ENCODE measurements at regions not wholly inside any gene's neighbourhood (a gene's known extent, or its start where the extent isn't known, plus 50 kb on each side); places are given as distances from the start of the nearest gene placed in this dataset.

- no peak overlapping the region for H3K4ac ChIP-seq (ENCODE audit: low read depth in 1 of 2, low read length in 2 of 2)
- no peak overlapping the region for H3K9ac ChIP-seq (ENCODE audit: low read length)
- H2AFZ ChIP-seq (ENCODE audit: low read depth, low read length), result no peak overlapping the region
- H3K27me3 ChIP-seq (ENCODE audit: control insufficient read depth in 1 of 2, insufficient read depth in 1 of 2, low read length in 2 of 2), result peaks cover 0 to 5% of the 10 kb centered on the region in 2 experiments
- no peak overlapping the region for H4K8ac ChIP-seq (ENCODE audit: low read length)
- no peak for DNase-seq
- no peaks in the 10 kb centered on the region for H3K36me3 ChIP-seq (ENCODE audit: control insufficient read depth in 1 of 2, insufficient read depth in 2 of 2, low read depth in 1 of 2, low read length in 2 of 2)
- no peak overlapping the region for H3K4me3 ChIP-seq (ENCODE audit: insufficient read depth in 1 of 2, low read depth in 1 of 2, low read length in 2 of 2)
- peaks cover 11% of the 10 kb centered on the region for H3K4me1 ChIP-seq (ENCODE audit: control insufficient read depth, insufficient read depth, low read depth, low read length)
- H2BK120ac ChIP-seq (ENCODE audit: low read depth, low read length), result no peak overlapping the region
- H4K91ac ChIP-seq (ENCODE audit: low read length), result no peak overlapping the region
- no peak overlapping the region for H2BK15ac ChIP-seq (ENCODE audit: low read depth, poor library complexity, severe bottlenecking)
- H2BK5ac ChIP-seq (ENCODE audit: low read depth, low read length, poor library complexity, severe bottlenecking), result no peak overlapping the region
- H3K14ac ChIP-seq (ENCODE audit: low read length in 2 of 2), result no peak overlapping the region
- H3K79me1 ChIP-seq (replicated peaks; ENCODE audit: low read length, poor library complexity, severe bottlenecking), result no peaks in the 10 kb centered on the region
- no peak overlapping the region for H3K4me2 ChIP-seq (ENCODE audit: low read length, poor library complexity, severe bottlenecking)
- no peak overlapping the region for H2AK5ac ChIP-seq (ENCODE audit: low read length, severe bottlenecking)
- no peak overlapping the region for H3K18ac ChIP-seq (ENCODE audit: low read depth in 1 of 2, low read length in 2 of 2)
- WGBS, result 95% methylated on average over 11 of the region's 19 CpGs
- no peaks in the 10 kb centered on the region for H3K9me3 ChIP-seq (ENCODE audit: control insufficient read depth, low read length)
- H3K27ac ChIP-seq (ENCODE audit: low read length, poor library complexity, severe bottlenecking), result no peak overlapping the region
- H3K23ac ChIP-seq (ENCODE audit: low read length in 2 of 2), result no peak overlapping the region
- H2BK12ac ChIP-seq (ENCODE audit: low read length in 2 of 2), result no peak overlapping the region
Measured at GRCh38 chr2:8457699-8458502, 224.0 kb upstream of the ID2 start.

DNA sequence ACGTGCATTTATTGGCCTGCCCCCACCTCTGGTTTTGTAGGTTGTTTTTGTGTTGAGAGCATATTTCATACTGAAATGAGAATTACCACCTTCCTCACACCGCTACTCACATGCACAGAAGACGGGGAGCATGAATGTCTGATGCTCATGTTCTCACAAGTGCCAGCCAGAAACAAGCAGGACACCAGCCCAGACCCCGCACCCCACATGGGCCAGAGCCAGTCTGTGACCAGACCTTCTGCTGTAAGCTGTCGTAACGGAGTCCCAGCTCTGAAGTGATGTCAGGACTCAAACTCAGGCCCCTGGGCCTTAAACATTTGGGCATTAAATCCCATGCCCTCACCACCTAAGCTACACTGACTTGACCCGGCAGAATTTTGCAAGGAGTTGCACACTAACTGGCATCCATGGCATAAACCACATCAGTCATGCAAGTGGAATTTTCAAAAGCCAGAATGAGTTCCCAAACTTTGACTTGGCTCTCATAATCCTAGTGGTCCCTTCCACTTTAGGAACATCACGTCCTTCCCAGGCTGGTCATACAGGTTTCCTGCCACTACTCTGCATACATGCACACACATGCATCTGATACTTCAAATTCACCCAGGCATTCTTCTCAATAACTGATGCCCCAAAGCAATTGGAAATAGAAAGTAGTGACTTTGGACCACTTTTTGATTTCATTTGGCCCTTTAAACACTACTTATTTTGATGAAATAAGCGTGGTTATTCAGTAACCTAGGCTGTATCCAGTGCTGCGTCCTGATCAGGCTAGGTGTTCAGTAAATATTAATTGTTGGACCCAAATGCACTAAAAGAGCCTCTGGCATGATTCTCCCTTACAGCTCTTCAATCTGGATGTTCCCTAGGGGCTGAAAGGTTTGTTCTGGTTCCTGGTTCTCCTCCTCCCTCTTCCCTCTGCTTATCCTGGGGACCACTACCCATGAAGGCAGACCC is 223.1 kb upstream of the ID2 start:
- Histone ChIP-seq H2BK5ac (ENCODE audit: low read depth, low read length, poor library complexity, severe bottlenecking) (no peak overlapping the region), H4K8ac (ENCODE audit: low read length) (no peak overlapping the region)

GRCh38 chr2:8459474-8459873 is 222.4 kb upstream of the ID2 start:
- Histone ChIP-seq H4K91ac (ENCODE audit: low read length) (no peak overlapping the region), H2BK12ac (ENCODE audit: low read length in 2 of 2) (no peak overlapping the region), H3K36me3 (ENCODE audit: control insufficient read depth in 1 of 2, insufficient read depth in 2 of 2, low read depth in 1 of 2, low read length in 2 of 2) (no peaks in the 10 kb centered on the region), H3K18ac (ENCODE audit: low read depth in 1 of 2, low read length in 2 of 2) (no peak overlapping the region), H3K9ac (ENCODE audit: low read length) (no peak overlapping the region), H3K4ac (ENCODE audit: low read depth in 1 of 2, low read length in 2 of 2) (no peak overlapping the region), H3K4me2 (ENCODE audit: low read length, poor library complexity, severe bottlenecking) (no peak overlapping the region), H2BK15ac (ENCODE audit: low read depth, poor library complexity, severe bottlenecking) (no peak overlapping the region), H3K4me3 (ENCODE audit: insufficient read depth in 1 of 2, low read depth in 1 of 2, low read length in 2 of 2) (no peak overlapping the region), H3K14ac (ENCODE audit: low read length in 2 of 2) (no peak overlapping the region), H3K79me1 (replicated peaks; ENCODE audit: low read length, poor library complexity, severe bottlenecking) (no peaks in the 10 kb centered on the region), H3K27me3 (ENCODE audit: control insufficient read depth in 1 of 2, insufficient read depth in 1 of 2, low read length in 2 of 2) (peaks cover 0 to 3% of the 10 kb centered on the region in 2 experiments), H3K9me3 (ENCODE audit: control insufficient read depth, low read length) (no peaks in the 10 kb centered on the region), H2BK5ac (ENCODE audit: low read depth, low read length, poor library complexity, severe bottlenecking) (no peak overlapping the region), H2BK120ac (ENCODE audit: low read depth, low read length) (no peak overlapping the region), H4K8ac (ENCODE audit: low read length) (no peak overlapping the region), H2AK5ac (ENCODE audit: low read length, severe bottlenecking) (no peak overlapping the region), H3K23ac (ENCODE audit: low read length in 2 of 2) (no peak overlapping the region), H3K27ac (ENCODE audit: low read length, poor library complexity, severe bottlenecking) (no peak overlapping the region), H2AFZ (ENCODE audit: low read depth, low read length) (no peak overlapping the region), H3K4me1 (ENCODE audit: control insufficient read depth, insufficient read depth, low read depth, low read length) (peaks cover 6% of the 10 kb centered on the region)
- no CpG with 5 or more reads among the region's 3 CpGs for WGBS
- DNase-seq, result no peak

More for the DNA sequence above, 223.1 kb upstream of the ID2 start:
- H3K4me1 ChIP-seq (ENCODE audit: control insufficient read depth, insufficient read depth, low read depth, low read length), result peaks cover 7% of the 10 kb centered on the region
- no peak overlapping the region for H2BK15ac ChIP-seq (ENCODE audit: low read depth, poor library complexity, severe bottlenecking)
- no peak overlapping the region for H3K4me3 ChIP-seq (ENCODE audit: insufficient read depth in 1 of 2, low read depth in 1 of 2, low read length in 2 of 2)
- H3K18ac ChIP-seq (ENCODE audit: low read depth in 1 of 2, low read length in 2 of 2), result no peak overlapping the region
- H3K23ac ChIP-seq (ENCODE audit: low read length in 2 of 2), result no peak overlapping the region
- no peak overlapping the region for H3K9ac ChIP-seq (ENCODE audit: low read length)
- peaks cover 0 to 3% of the 10 kb centered on the region in 2 experiments for H3K27me3 ChIP-seq (ENCODE audit: control insufficient read depth in 1 of 2, insufficient read depth in 1 of 2, low read length in 2 of 2)
- no peak overlapping the region for H3K14ac ChIP-seq (ENCODE audit: low read length in 2 of 2)
- H3K4me2 ChIP-seq (ENCODE audit: low read length, poor library complexity, severe bottlenecking), result no peak overlapping the region
- no peak overlapping the region for H2AK5ac ChIP-seq (ENCODE audit: low read length, severe bottlenecking)
- H3K36me3 ChIP-seq (ENCODE audit: control insufficient read depth in 1 of 2, insufficient read depth in 2 of 2, low read depth in 1 of 2, low read length in 2 of 2), result no peaks in the 10 kb centered on the region
- no peak overlapping the region for H2BK12ac ChIP-seq (ENCODE audit: low read length in 2 of 2)
- 88% methylated on average over 10 of the region's 10 CpGs for WGBS
- no peak overlapping the region for H2AFZ ChIP-seq (ENCODE audit: low read depth, low read length)
- H4K91ac ChIP-seq (ENCODE audit: low read length), result no peak overlapping the region
- DNase-seq, result no peak
- no peaks in the 10 kb centered on the region for H3K79me1 ChIP-seq (replicated peaks; ENCODE audit: low read length, poor library complexity, severe bottlenecking)
- no peak overlapping the region for H2BK120ac ChIP-seq (ENCODE audit: low read depth, low read length)
- H3K4ac ChIP-seq (ENCODE audit: low read depth in 1 of 2, low read length in 2 of 2), result no peak overlapping the region
- no peak overlapping the region for H3K27ac ChIP-seq (ENCODE audit: low read length, poor library complexity, severe bottlenecking)
- H3K9me3 ChIP-seq (ENCODE audit: control insufficient read depth, low read length), result no peaks in the 10 kb centered on the region

DNA sequence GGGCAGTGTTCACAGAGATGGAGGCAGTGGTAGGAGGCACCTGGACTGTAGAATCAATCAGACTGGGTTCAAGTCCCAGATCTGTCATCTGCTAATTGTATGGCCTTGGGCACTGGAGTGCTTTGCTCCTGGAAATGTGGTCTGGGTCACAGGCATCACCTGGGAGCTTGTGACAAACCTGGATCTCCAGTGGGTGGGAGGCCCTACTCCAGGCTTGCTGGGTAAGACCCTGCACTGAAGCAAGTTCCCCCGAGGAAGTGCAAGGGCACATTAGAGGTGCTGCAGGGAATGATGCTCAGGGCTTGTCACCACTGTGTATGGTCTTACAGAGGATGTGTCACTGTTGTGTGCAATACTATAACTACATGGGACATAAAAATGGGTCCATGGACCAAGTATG is 220.5 kb upstream of the ID2 start:
- Histone ChIP-seq H3K4me2 (ENCODE audit: low read length, poor library complexity, severe bottlenecking) (no peak overlapping the region), H3K36me3 (ENCODE audit: control insufficient read depth in 1 of 2, insufficient read depth in 2 of 2, low read depth in 1 of 2, low read length in 2 of 2) (no peaks in the 10 kb centered on the region), H4K8ac (ENCODE audit: low read length) (no peak overlapping the region), H3K4me3 (ENCODE audit: insufficient read depth in 1 of 2, low read depth in 1 of 2, low read length in 2 of 2) (no peak overlapping the region), H2AK5ac (ENCODE audit: low read length, severe bottlenecking) (no peak overlapping the region), H3K9me3 (ENCODE audit: control insufficient read depth, low read length) (no peaks in the 10 kb centered on the region), H4K91ac (ENCODE audit: low read length) (no peak overlapping the region), H2AFZ (ENCODE audit: low read depth, low read length) (no peak overlapping the region), H2BK15ac (ENCODE audit: low read depth, poor library complexity, severe bottlenecking) (no peak overlapping the region), H2BK120ac (ENCODE audit: low read depth, low read length) (no peak overlapping the region), H3K18ac (ENCODE audit: low read depth in 1 of 2, low read length in 2 of 2) (no peak overlapping the region), H3K27ac (ENCODE audit: low read length, poor library complexity, severe bottlenecking) (no peak overlapping the region), H2BK12ac (ENCODE audit: low read length in 2 of 2) (no peak overlapping the region), H3K23ac (ENCODE audit: low read length in 2 of 2) (no peak overlapping the region), H3K9ac (ENCODE audit: low read length) (no peak overlapping the region), H3K4ac (ENCODE audit: low read depth in 1 of 2, low read length in 2 of 2) (no peak overlapping the region), H3K27me3 (ENCODE audit: control insufficient read depth in 1 of 2, insufficient read depth in 1 of 2, low read length in 2 of 2) (peaks cover 0 to 3% of the 10 kb centered on the region in 2 experiments), H2BK5ac (ENCODE audit: low read depth, low read length, poor library complexity, severe bottlenecking) (no peak overlapping the region), H3K79me1 (replicated peaks; ENCODE audit: low read length, poor library complexity, severe bottlenecking) (no peaks in the 10 kb centered on the region), H3K14ac (ENCODE audit: low read length in 2 of 2) (no peak overlapping the region), H3K4me1 (ENCODE audit: control insufficient read depth, insufficient read depth, low read depth, low read length) (peaks cover 2% of the 10 kb centered on the region)
- 97% methylated on average over 1 of the region's 1 CpG for WGBS
- no peak for DNase-seq

Data from mesenchymal stem cell (in vitro differentiated cells and primary cell).